PC-3 (cell line): ENCODE measurements at regions not wholly inside any gene's neighbourhood (a gene's known extent, or its start where the extent isn't known, plus 50 kb on each side); places are given as distances from the start of the nearest gene placed in this dataset.

Experiments used
- ATAC-seq: fragments of 200-7000 bp; cut with Tn5 transposase; 2 replicates; pipeline ENCODE4 v1.9.1; 2020; ENCODE audit warnings: mild to moderate bottlenecking, moderate library complexity
- BruUV-seq: library from RNA; stranded (reverse); fragments of 400-500 nt; replicated peaks from 2 replicates; lab custom pipeline; 2021; lab: Mats Ljungman, UMichigan
- CTCF ChIA-PET: fragments of 300-600 bp; sonication (Branson Sonifier 250); formaldehyde crosslinking; loops from one replicate; lab custom pipeline; 2022; ENCODE audit warnings: antibody characterized with exemption; lab: Charles Lee
- POLR2A ChIA-PET: fragments of 300-600 bp; sonication (Branson Sonifier 250); formaldehyde crosslinking; loops from one replicate; lab custom pipeline; 2022; ENCODE audit warnings: antibody characterized with exemption; ENCODE audit not compliant: unreplicated experiment; lab: Charles Lee
- DNase-seq: peaks from one replicate; pipeline ENCODE4 v3.0.0-alpha.2; 2015
- H2AFZ ChIP-seq: fragments of 300-600 bp; sonication (generic); 2 replicates; pipeline ENCODE4 v1.6.0; 2016; ENCODE audit warnings: antibody characterized with exemption, low read length
- H3F3A ChIP-seq: fragments of 300-600 bp; sonication (generic); one replicate; pipeline ENCODE4 v1.6.0; 2017; ENCODE audit warnings: antibody characterized with exemption, low read length, control low read depth, mild to moderate bottlenecking; ENCODE audit not compliant: unreplicated experiment
- H3K27ac ChIP-seq: fragments of 300-600 bp; sonication (generic); 2 replicates; pipeline ENCODE4 v1.5.1; 2016; ENCODE audit warnings: mild to moderate bottlenecking, low read length
- H3K27me3 ChIP-seq: fragments of 300-600 bp; sonication (generic); 2 replicates; pipeline ENCODE4 v1.6.1; 2016; ENCODE audit warnings: low read length, mixed read lengths
- H3K36me3 ChIP-seq: fragments of 300-600 bp; sonication (generic); 2 replicates; pipeline ENCODE4 v1.6.1; 2016; ENCODE audit warnings: low read depth, mixed run types, low read length, mixed read lengths
- H3K4me1 ChIP-seq: fragments of 300-600 bp; sonication (generic); 2 replicates; pipeline ENCODE4 v1.5.1; 2016; ENCODE audit warnings: low read length; ENCODE audit not compliant: insufficient read depth
- H3K4me2 ChIP-seq: fragments of 300-600 bp; sonication (generic); 2 replicates; pipeline ENCODE4 v1.6.0; 2016; ENCODE audit warnings: low read length
- H3K4me3 ChIP-seq: fragments of 300-600 bp; sonication (generic); 2 replicates; pipeline ENCODE4 v1.5.1; 2016; ENCODE audit warnings: mild to moderate bottlenecking, low read length, mixed read lengths
- H3K79me2 ChIP-seq: fragments of 300-600 bp; sonication (generic); 2 replicates; pipeline ENCODE4 v1.6.1; 2017; ENCODE audit warnings: low read length, mixed read lengths
- H3K9ac ChIP-seq: fragments of 300-600 bp; sonication (generic); 2 replicates; pipeline ENCODE4 v1.6.0; 2016; ENCODE audit warnings: mild to moderate bottlenecking, low read length
- H3K9me2 ChIP-seq: fragments of 300-600 bp; sonication (generic); replicated peaks from 2 replicates; pipeline ENCODE4 v1.6.1; 2016; ENCODE audit warnings: mixed run types, low read length, mixed read lengths
- H3K9me3 ChIP-seq: fragments of 300-600 bp; sonication (generic); 2 replicates; pipeline ENCODE4 v1.6.1; 2016; ENCODE audit warnings: low read length, mixed read lengths
- H4K20me1 ChIP-seq: fragments of 300-600 bp; sonication (generic); 2 replicates; pipeline ENCODE4 v1.6.1; 2016; ENCODE audit warnings: low read length, mixed read lengths
- CTCF ChIP-seq: fragments of 300-600 bp; sonication (generic); conservative IDR thresholded peaks from 2 replicates; pipeline ENCODE4 v1.5.1; 2017; ENCODE audit warnings: antibody characterized with exemption, low read depth, mild to moderate bottlenecking, low read length
- EZH2 ChIP-seq: fragments of 300-600 bp; sonication (generic); IDR thresholded peaks from one replicate; pipeline ENCODE4 v1.6.1; 2017; ENCODE audit warnings: antibody characterized with exemption, mild to moderate bottlenecking, low read length; ENCODE audit not compliant: unreplicated experiment
- EZH2phosphoT487 ChIP-seq: fragments of 300-600 bp; sonication (generic); IDR thresholded peaks from 2 replicates; pipeline ENCODE4 v1.6.1; 2018; ENCODE audit warnings: mild to moderate bottlenecking, antibody characterized with exemption, low read length, borderline replicate concordance
- intact Hi-C: fragments of 100-400 bp; cut with micrococcal nuclease; formaldehyde crosslinking; loops from 2 replicates; pipeline ENCODE4 v1.9.0; 2023

GRCh38 chr2:15880226-15881119 is 59.9 kb upstream of the MYCN start:
- intact Hi-C loops = no loop called here
- Histone ChIP-seq H3K9me2 (no peaks in the 10 kb centered on the region), H3K9ac (no peak overlapping the region), H3K36me3 (no peaks in the 10 kb centered on the region), H4K20me1 (no peaks in the 10 kb centered on the region), H3K9me3 (no peaks in the 10 kb centered on the region), H3K4me1 (no peaks in the 10 kb centered on the region), H3K79me2 (no peaks in the 10 kb centered on the region), H3K27me3 (no peaks in the 10 kb centered on the region), H2AFZ (no peak overlapping the region), H3F3A (no peaks in the 10 kb centered on the region), H3K27ac (no peak overlapping the region), H3K4me2 (no peak overlapping the region), H3K4me3 (no peak overlapping the region)
- BruUV-seq = no TSS peak
- CTCF ChIA-PET = no interaction called here
- no peak for TF ChIP-seq CTCF
- TF ChIP-seq EZH2 = no peak
- no peak for TF ChIP-seq EZH2phosphoT487
- ATAC-seq = no peak
- POLR2A ChIA-PET = no interaction called here
- no peak for DNase-seq

- Histone ChIP-seq H3K79me2 (no peaks in the 10 kb centered on the region), H3K27ac (no peak overlapping the region), H3F3A (no peaks in the 10 kb centered on the region), H4K20me1 (no peaks in the 10 kb centered on the region), H3K4me2 (no peak overlapping the region), H3K9ac (no peak overlapping the region), H3K9me3 (no peaks in the 10 kb centered on the region), H3K4me3 (no peak overlapping the region), H3K9me2 (no peaks in the 10 kb centered on the region), H3K27me3 (no peaks in the 10 kb centered on the region), H2AFZ (no peak overlapping the region), H3K36me3 (no peaks in the 10 kb centered on the region), H3K4me1 (no peaks in the 10 kb centered on the region)
- ATAC-seq = no peak
- no TSS peak for BruUV-seq
- ChIA-PET CTCF (no interaction called here), POLR2A (no interaction called here)
- TF ChIP-seq CTCF = no peak
- TF ChIP-seq EZH2 = no peak
- TF ChIP-seq EZH2phosphoT487 = no peak
- intact Hi-C loops = no loop called here
- no peak for DNase-seq
These were observed 59.3 kb upstream of the MYCN start for GRCh38 chr2:15881120-15881433.

GRCh38 chr2:15881676-15882075 is 58.7 kb upstream of the MYCN start:
- Histone ChIP-seq H3K4me3 (no peak overlapping the region), H3K36me3 (no peaks in the 10 kb centered on the region), H3K9ac (no peak overlapping the region), H3K9me3 (no peaks in the 10 kb centered on the region), H3K27ac (no peak overlapping the region), H2AFZ (no peak overlapping the region), H3K79me2 (no peaks in the 10 kb centered on the region), H3K9me2 (no peaks in the 10 kb centered on the region), H3K4me1 (no peaks in the 10 kb centered on the region), H3F3A (no peaks in the 10 kb centered on the region), H4K20me1 (no peaks in the 10 kb centered on the region), H3K4me2 (no peak overlapping the region), H3K27me3 (no peaks in the 10 kb centered on the region)
- no TSS peak for BruUV-seq
- intact Hi-C loops = no loop called here
- POLR2A ChIA-PET = no interaction called here
- TF ChIP-seq CTCF (no peak), EZH2 (no peak), EZH2phosphoT487 (no peak)
- ATAC-seq = no peak
- no peak for DNase-seq
- CTCF ChIA-PET = no interaction called here
